ENCODE measurements at regions not wholly inside any gene's neighbourhood (a gene's known extent, or its start where the extent isn't known, plus 50 kb on each side); places are given as distances from the start of the nearest gene placed in this dataset.

- no peaks in the 10 kb centered on the region for H3K9me2 ChIP-seq (ENCODE audit: insufficient read depth)
- peaks cover 14% of the 10 kb centered on the region; the same call in 1 of the 2 replicates for H3K4me1 ChIP-seq (ENCODE audit: insufficient read depth)
- no peaks in the 10 kb centered on the region for H3K27me3 ChIP-seq (ENCODE audit: insufficient read depth)
- H3F3A ChIP-seq (replicated peaks; ENCODE audit: low read depth), result no peaks in the 10 kb centered on the region
- no peaks in the 10 kb centered on the region for H3K36me3 ChIP-seq (ENCODE audit: insufficient read depth)
- Mint-ChIP-seq H3K27ac (no peak overlapping the region), H3K27me3 (ENCODE audit: insufficient read depth, low read depth, poor library complexity) (peaks cover 4% of the 10 kb centered on the region), H3K4me1 (peaks cover 11% of the 10 kb centered on the region; the same call in 2 of the 3 replicates), H3K9me3 (no peaks in the 10 kb centered on the region), H3K36me3 (ENCODE audit: low read depth) (no peaks in the 10 kb centered on the region), H3K4me3 (no peak overlapping the region)
- H4K20me1 ChIP-seq (replicated peaks; ENCODE audit: insufficient read depth), result no peaks in the 10 kb centered on the region
- no peak for TF ChIP-seq POLR2AphosphoS5 (IDR thresholded peaks at IDR 0.05; ENCODE audit: low read depth)
- TF ChIP-seq NANOG (IDR thresholded peaks at IDR 0.05; ENCODE audit: borderline replicate concordance), result no peak
- no peaks in the 10 kb centered on the region for H3K79me2 ChIP-seq (replicated peaks; ENCODE audit: insufficient read depth)
- no peak overlapping the region for H2AFZ ChIP-seq
- H3K27ac ChIP-seq (ENCODE audit: low read depth), result no peak overlapping the region
- no peak for DNase-seq (ENCODE audit: low spot score)
- ATAC-seq, result no peak
- H3K4me2 ChIP-seq, result no peak overlapping the region
- H3K4me3 ChIP-seq, result no peak overlapping the region
Observed at GRCh38 chr3:158912621-158913020, 110.8 kb downstream of the MFSD1 start.

- no peaks in the 10 kb centered on the region for H3K9me2 ChIP-seq (ENCODE audit: insufficient read depth)
- H3K27ac ChIP-seq (ENCODE audit: low read depth), result no peak overlapping the region
- H3K4me3 Mint-ChIP-seq, result no peak overlapping the region
- no peak overlapping the region for H3K27ac Mint-ChIP-seq
- H3K9me3 Mint-ChIP-seq, result no peaks in the 10 kb centered on the region
- H3K27me3 Mint-ChIP-seq (ENCODE audit: insufficient read depth, low read depth, poor library complexity), result peaks cover 4% of the 10 kb centered on the region
- DNase-seq (ENCODE audit: low spot score) (no peak), ATAC-seq (no peak)
- H3F3A ChIP-seq (replicated peaks; ENCODE audit: low read depth), result no peaks in the 10 kb centered on the region
- no peaks in the 10 kb centered on the region for H3K36me3 Mint-ChIP-seq (ENCODE audit: low read depth)
- no peaks in the 10 kb centered on the region for H4K20me1 ChIP-seq (replicated peaks; ENCODE audit: insufficient read depth)
- H3K36me3 ChIP-seq (ENCODE audit: insufficient read depth), result no peaks in the 10 kb centered on the region
- H3K4me1 Mint-ChIP-seq, result no peaks in the 10 kb centered on the region
- H3K27me3 ChIP-seq (ENCODE audit: insufficient read depth), result no peaks in the 10 kb centered on the region
- H3K4me2 ChIP-seq, result no peak overlapping the region
- no peaks in the 10 kb centered on the region for H3K79me2 ChIP-seq (replicated peaks; ENCODE audit: insufficient read depth)
- no peaks in the 10 kb centered on the region for H3K4me1 ChIP-seq (ENCODE audit: insufficient read depth)
- H3K4me3 ChIP-seq, result no peak overlapping the region
- no peak overlapping the region for H2AFZ ChIP-seq
- TF ChIP-seq EZH2 (IDR thresholded peaks at IDR 0.05; ENCODE audit: low read depth, unreplicated experiment), result no peak
- TF ChIP-seq JUNB (IDR thresholded peaks at IDR 0.05; ENCODE audit: unreplicated experiment), result no peak
- no peak for TF ChIP-seq ZNF462 (CRISPR knock-in tag; IDR thresholded peaks at IDR 0.05)
- no peak for TF ChIP-seq REST (IDR thresholded peaks at IDR 0.05; ENCODE audit: unreplicated experiment)
- no peak for TF ChIP-seq ZNF114 (CRISPR knock-in tag; IDR thresholded peaks at IDR 0.05)
- TF ChIP-seq EZH2phosphoT487 (IDR thresholded peaks at IDR 0.05; ENCODE audit: unreplicated experiment), result no peak
- no peak for TF ChIP-seq POLR2AphosphoS5 (IDR thresholded peaks at IDR 0.05; ENCODE audit: low read depth)
- no peak for TF ChIP-seq STAT1 (IDR thresholded peaks at IDR 0.05; ENCODE audit: unreplicated experiment)
- TF ChIP-seq ZNF331 (CRISPR knock-in tag; IDR thresholded peaks at IDR 0.05; ENCODE audit: low read depth), result no peak
- no peak for TF ChIP-seq ETS1 (IDR thresholded peaks at IDR 0.05)
- no peak for TF ChIP-seq CREB1 (CRISPR knock-in tag; IDR thresholded peaks at IDR 0.05; ENCODE audit: low read depth)
- TF ChIP-seq NANOG (IDR thresholded peaks at IDR 0.05; ENCODE audit: borderline replicate concordance), result no peak
Observed at GRCh38 chr3:158916111-158916510, 114.3 kb downstream of the MFSD1 start.
